K562 (cell line): ENCODE measurements at regions not wholly inside any gene's neighbourhood (a gene's known extent, or its start where the extent isn't known, plus 50 kb on each side); places are given as distances from the start of the nearest gene placed in this dataset.

Experiments used
- ATAC-seq: fragments of 200-7000 bp; cut with Tn5 transposase; 3 replicates; pipeline ENCODE4 v1.9.1; 2020; ENCODE audit warnings: moderate library complexity
- BruUV-seq: library from RNA; stranded (reverse); fragments of 400-500 nt; replicated peaks from 2 replicates; lab custom pipeline; 2021; lab: Mats Ljungman, UMichigan
- CTCF ChIA-PET: fragments of 300-600 bp; formaldehyde crosslinking; extraction: SDS; loops from one replicate; lab custom pipeline; 2021; ENCODE audit warnings: low intra/inter-chr PET ratio; lab: Yijun Ruan, JAX
- POLR2A ChIA-PET: fragments of 300-600, 350-650 bp; sonication (Branson Sonifier 250); formaldehyde crosslinking; extraction: SDS; loops from one replicate; lab custom pipeline; 2021; ENCODE audit warnings: antibody characterized with exemption, inconsistent platforms; lab: Yijun Ruan, JAX
- DNase-seq, 4 experiments: peaks; one replicate each; pipeline versions ENCODE4 v3.0.0 to v3.0.0-alpha.2; 2011 to 2018; ENCODE audit warnings: low spot score in 3 of 4, mixed read lengths in 3 of 4; ENCODE audit errors: extremely low read depth in 1 of 4
- FAIRE-seq: peaks from 2 replicates; lab custom pipeline; 2011; peaks lifted over from hg19 to GRCh38; lab: Jason Lieb, UNC
- H2AFZ ChIP-seq: 2 replicates; pipeline ENCODE4 v1.6.0; 2011; ENCODE audit warnings: low read depth, low read length, control low read depth, inconsistent platforms
- H3K27ac ChIP-seq: fragments of 200-600 bp; 3 replicates; pipeline ENCODE4 v1.8.0; 2011; ENCODE audit warnings: low read depth, mild to moderate bottlenecking, control low read depth, inconsistent platforms, low read length, moderate library complexity, mixed read lengths; ENCODE audit errors: extremely low read depth
- H3K27me3 ChIP-seq, 2 experiments: fragments of 300-600 bp in 1 of 2; 2 replicates in 1 of 2; 3 replicates in 1 of 2; pipeline versions ENCODE4 v1.6.0 to v1.8.0; 2011; ENCODE audit warnings: inconsistent platforms in 2 of 2, low read length in 2 of 2, mild to moderate bottlenecking in 1 of 2, mixed read lengths in 1 of 2, moderate library complexity in 1 of 2; ENCODE audit not compliant: control insufficient read depth in 2 of 2, insufficient read depth in 2 of 2
- H3K36me3 ChIP-seq: fragments of 300-600 bp; 3 replicates; pipeline ENCODE4 v1.8.0; 2011; ENCODE audit warnings: mild to moderate bottlenecking, low read length, inconsistent platforms; ENCODE audit not compliant: control insufficient read depth, insufficient read depth
- H3K4me1 ChIP-seq, 2 experiments: fragments of 200-600 bp in 1 of 2; replicated peaks in 1 of 2; 2 replicates in 1 of 2; 3 replicates in 1 of 2; pipeline versions ENCODE4 v1.5.1 to v1.8.0; 2011; ENCODE audit warnings: inconsistent platforms in 2 of 2, low read length in 2 of 2, mild to moderate bottlenecking in 1 of 2, mixed read lengths in 1 of 2, moderate library complexity in 1 of 2; ENCODE audit not compliant: control insufficient read depth in 2 of 2, insufficient read depth in 2 of 2
- H3K4me2 ChIP-seq: 2 replicates; pipeline ENCODE4 v1.6.1; 2011; ENCODE audit warnings: low read length, control low read depth, inconsistent platforms, mixed read lengths; ENCODE audit not compliant: insufficient read depth
- H3K4me3 ChIP-seq: fragments of 200-600 bp; sonication (generic), shearing (Covaris generic); 2 replicates; pipeline ENCODE4 v1.5.1; 2016; ENCODE audit warnings: control low read depth, inconsistent platforms
- H3K79me2 ChIP-seq: fragments of 200-600 bp; 3 replicates; pipeline ENCODE4 v1.8.0; 2011; ENCODE audit warnings: low read length, inconsistent platforms; ENCODE audit not compliant: control insufficient read depth, insufficient read depth
- H3K9ac ChIP-seq, 2 experiments: 2 replicates each; pipeline versions ENCODE4 v1.6.0 to v1.6.1; 2011; ENCODE audit warnings: low read depth in 2 of 2, low read length in 2 of 2, control low read depth in 1 of 2, inconsistent platforms in 1 of 2, mild to moderate bottlenecking in 1 of 2, mixed read lengths in 1 of 2; ENCODE audit not compliant: insufficient read depth in 1 of 2
- H3K9me1 ChIP-seq: one replicate; pipeline ENCODE4 v1.6.0; 2011; ENCODE audit warnings: inconsistent platforms, mild to moderate bottlenecking, low read length, moderate library complexity; ENCODE audit not compliant: control insufficient read depth, insufficient read depth
- H3K9me3 ChIP-seq: replicated peaks from 2 replicates; pipeline ENCODE4 v1.5.1; 2011; ENCODE audit warnings: low read depth, low read length, inconsistent platforms; ENCODE audit not compliant: control insufficient read depth, insufficient read depth
- H4K20me1 ChIP-seq: replicated peaks from 2 replicates; pipeline ENCODE4 v1.6.1; 2011; ENCODE audit warnings: low read length, inconsistent platforms, mixed read lengths; ENCODE audit not compliant: control insufficient read depth, insufficient read depth
- FOXO4 ChIP-seq: fragments of 450-650 bp; formaldehyde crosslinking; IDR thresholded peaks from 2 replicates; pipeline ENCODE4 v1.4.0; 2020; ENCODE audit warnings: mild to moderate bottlenecking, moderate library complexity
- FUS ChIP-seq: fragments of 200-400 bp; formaldehyde crosslinking; optimal IDR thresholded peaks from 2 replicates; pipeline ENCODE3; 2017; ENCODE audit warnings: low read depth, low read length
- HES1 ChIP-seq: fragments of 450-650 bp; IDR thresholded peaks from 2 replicates; pipeline ENCODE4 v1.6.1; 2016; ENCODE audit warnings: low read depth, mild to moderate bottlenecking, moderate library complexity
- MYNN ChIP-seq, 2 experiments: sonication (generic); formaldehyde crosslinking in 1 of 2; IDR thresholded peaks; 2 replicates each; pipeline versions ENCODE4 v1.5.0 to v1.6.1; 2016 to 2020; ENCODE audit warnings: antibody characterized with exemption in 1 of 2, missing genetic modification reagents in 1 of 2
- PREB ChIP-seq: sonication (generic); formaldehyde crosslinking; IDR thresholded peaks from 2 replicates; pipeline ENCODE4 v1.8.1; 2023; ENCODE audit warnings: mild to moderate bottlenecking, missing genetic modification reagents
- RAD51 ChIP-seq: fragments of 450-650 bp; IDR thresholded peaks from 2 replicates; pipeline ENCODE4 v1.7.1; 2016; ENCODE audit warnings: low read depth, mild to moderate bottlenecking, borderline replicate concordance
- SMAD3 ChIP-seq: fragments of 450-650 bp; formaldehyde crosslinking; conservative IDR thresholded peaks from 2 replicates; pipeline ENCODE4 v1.4.0; 2020; ENCODE audit warnings: mild to moderate bottlenecking
- TCF3 ChIP-seq: sonication (generic); formaldehyde crosslinking; IDR thresholded peaks from 2 replicates; pipeline ENCODE4 v1.4.0; 2020; ENCODE audit warnings: mild to moderate bottlenecking, missing genetic modification reagents
- TEAD2 ChIP-seq: fragments of 450-650 bp; IDR thresholded peaks from 2 replicates; pipeline ENCODE4 v1.6.1; 2016; ENCODE audit warnings: missing genetic modification characterization, control low read depth, missing compliant biosample characterization
- ZNF3 ChIP-seq: fragments of 250-450 bp; sonication (Bioruptor Pico); IDR thresholded peaks from 2 replicates; pipeline ENCODE4 v1.5.0; 2021; ENCODE audit warnings: mild to moderate bottlenecking, moderate library complexity
- ZNF407 ChIP-seq: fragments of 450-650 bp; IDR thresholded peaks from 2 replicates; pipeline ENCODE4 v1.6.1; 2016; ENCODE audit warnings: low read depth
- ZNF41 ChIP-seq: fragments of 250-450 bp; sonication (Bioruptor Pico); conservative IDR thresholded peaks from 2 replicates; pipeline ENCODE4 v1.4.0; 2020; ENCODE audit warnings: mild to moderate bottlenecking
- WGBS: fragments of 100-300 bp; shearing (Covaris generic); methylation state at CpG from one replicate; pipeline ENCODE4 v1.1.6; 2016; ENCODE audit warnings: low coverage, mixed read lengths; ENCODE audit not compliant: insufficient coverage; ENCODE audit errors: missing lambda C conversion rate; 5-methylcytosine and 5-hydroxymethylcytosine counted together
- in situ Hi-C: fragments of 300-500 bp; cut with MboI; formaldehyde crosslinking; loops from 4 replicates; pipeline ENCODE4 v1.15.0; 2018; ENCODE audit warnings: inconsistent platforms, mixed read lengths
- intact Hi-C: fragments of 100-400 bp; cut with micrococcal nuclease; formaldehyde crosslinking; loops from 2 replicates; pipeline ENCODE4 v1.14.2; 2022

- Histone ChIP-seq H3K4me2 (no peak overlapping the region), H3K36me3 (no peaks in the 10 kb centered on the region), H3K27me3 (no peaks in the 10 kb centered on the region), H2AFZ (no peak overlapping the region), H4K20me1 (no peaks in the 10 kb centered on the region), H3K27ac (no peak overlapping the region), H3K9ac (no peak overlapping the region), H3K4me1 (no peaks in the 10 kb centered on the region), H3K9me1 (no peaks in the 10 kb centered on the region), H3K4me3 (no peak overlapping the region), H3K9me3 (no peaks in the 10 kb centered on the region), H3K79me2 (no peaks in the 10 kb centered on the region)
- CTCF ChIA-PET: no interaction called here
- FAIRE-seq (no peak), DNase-seq (no peak), ATAC-seq (no peak)
- BruUV-seq: no TSS peak
- in situ Hi-C loops: no loop called here
- intact Hi-C loops: no loop called here
- POLR2A ChIA-PET: no interaction called here
- 0% methylated on average over 1 of the region's 2 CpGs for WGBS
- TF ChIP-seq TEAD2 (tag): no peak
- TF ChIP-seq ZNF407: no peak
- no peak for TF ChIP-seq TCF3 (CRISPR knock-in tag)
- TF ChIP-seq FUS: no peak
- no peak for TF ChIP-seq ZNF41 (CRISPR knock-in tag)
- no peak for TF ChIP-seq PREB (CRISPR knock-in tag)
- no peak for TF ChIP-seq SMAD3
- no peak for TF ChIP-seq ZNF3 (CRISPR knock-in tag)
- TF ChIP-seq RAD51: no peak
- no peak for TF ChIP-seq HES1
- no peak for TF ChIP-seq MYNN (IDR thresholded peaks at IDR 0.05)
- TF ChIP-seq MYNN (CRISPR knock-in tag; IDR thresholded peaks at IDR 0.05): no peak
- TF ChIP-seq FOXO4 (CRISPR knock-in tag): no peak
Observed at GRCh38 chr9:79131246-79131774, 440.5 kb upstream of the TLE4 start.
